ENCODE measurements at regions not wholly inside any gene's neighbourhood (a gene's known extent, or its start where the extent isn't known, plus 50 kb on each side); places are given as distances from the start of the nearest gene placed in this dataset.

- TF ChIP-seq CTCF (IDR thresholded peaks at IDR 0.05; ENCODE audit: low read depth, low read length) = no peak
- no peaks in the 10 kb centered on the region for H3K27me3 ChIP-seq (ENCODE audit: insufficient read depth, low read depth, severe bottlenecking)
- DNase-seq = no peak
- H3K27ac ChIP-seq = no peak overlapping the region
- no peaks in the 10 kb centered on the region for H3K9me3 ChIP-seq (ENCODE audit: severe bottlenecking)
- H3K36me3 ChIP-seq = no peaks in the 10 kb centered on the region
- H3K4me3 ChIP-seq (ENCODE audit: low read depth, low read length) = no peak overlapping the region
Observed at GRCh38 chr5:82796643-82797416, 280.4 kb downstream of the TMEM167A start.

GRCh38 chr5:82794876-82795275 lies 282.3 kb downstream of the TMEM167A start:
- Histone ChIP-seq H3K9me3 (ENCODE audit: severe bottlenecking) (no peaks in the 10 kb centered on the region), H3K27ac (no peak overlapping the region), H3K36me3 (no peaks in the 10 kb centered on the region), H3K27me3 (ENCODE audit: insufficient read depth, low read depth, severe bottlenecking) (no peaks in the 10 kb centered on the region), H3K4me3 (ENCODE audit: low read depth, low read length) (no peak overlapping the region)
- DNase-seq = no peak
- no peak for TF ChIP-seq CTCF (IDR thresholded peaks at IDR 0.05; ENCODE audit: low read depth, low read length)

- peak; percentile 52 for TF ChIP-seq CTCF (IDR thresholded peaks at IDR 0.05; ENCODE audit: low read depth, low read length)
- DNase-seq = peak; percentile 28
- no peaks in the 10 kb centered on the region for H3K9me3 ChIP-seq (ENCODE audit: severe bottlenecking)
- H3K27me3 ChIP-seq (ENCODE audit: insufficient read depth, low read depth, severe bottlenecking) = no peaks in the 10 kb centered on the region
- no peak overlapping the region for H3K4me3 ChIP-seq (ENCODE audit: low read depth, low read length)
- no peaks in the 10 kb centered on the region for H3K36me3 ChIP-seq
- no peak overlapping the region for H3K27ac ChIP-seq
Observed at GRCh38 chr5:82793808-82794419, 283.3 kb downstream of the TMEM167A start.

- Histone ChIP-seq H3K36me3 (no peaks in the 10 kb centered on the region), H3K9me3 (ENCODE audit: severe bottlenecking) (no peaks in the 10 kb centered on the region), H3K27ac (no peak overlapping the region), H3K4me3 (ENCODE audit: low read depth, low read length) (no peak overlapping the region), H3K27me3 (ENCODE audit: insufficient read depth, low read depth, severe bottlenecking) (no peaks in the 10 kb centered on the region)
- no peak for TF ChIP-seq CTCF (IDR thresholded peaks at IDR 0.05; ENCODE audit: low read depth, low read length)
- no peak for DNase-seq
Observed at GRCh38 chr5:82792096-82792495, 285.1 kb downstream of the TMEM167A start.

GRCh38 chr5:82789095-82789494 lies 288.1 kb downstream of the TMEM167A start:
- Histone ChIP-seq H3K4me3 (ENCODE audit: low read depth, low read length) (no peak overlapping the region), H3K27ac (no peak overlapping the region), H3K9me3 (ENCODE audit: severe bottlenecking) (no peaks in the 10 kb centered on the region), H3K27me3 (ENCODE audit: insufficient read depth, low read depth, severe bottlenecking) (no peaks in the 10 kb centered on the region), H3K36me3 (no peaks in the 10 kb centered on the region)
- TF ChIP-seq CTCF (IDR thresholded peaks at IDR 0.05; ENCODE audit: low read depth, low read length) = no peak
- DNase-seq = no peak

Data from WERI-Rb-1 (cell line).